Peyer's patch (tissue), 4 donors: ENCODE measurements at regions not wholly inside any gene's neighbourhood (a gene's known extent, or its start where the extent isn't known, plus 50 kb on each side); places are given as distances from the start of the nearest gene placed in this dataset.

Experiments used
- DNase-seq, 3 donors: peaks; one replicate each; pipeline ENCODE4 v3.0.0-alpha.2; 2017 to 2019
- H3K27ac ChIP-seq, 4 donors: fragments of 200-600 bp; sonication (generic); one replicate each; pipeline ENCODE4 v1.5.1; 2016 to 2019
- H3K27me3 ChIP-seq, 2 donors: fragments of 200-600 bp; sonication (generic); one replicate each; pipeline ENCODE4 v1.5.1; 2019
- H3K36me3 ChIP-seq, 3 donors: fragments of 200-600 bp; sonication (generic); one replicate each; pipeline ENCODE4 v1.5.1; 2016 to 2019
- H3K4me1 ChIP-seq, 4 donors: fragments of 200-600 bp; sonication (generic); one replicate each; pipeline ENCODE4 v1.5.1; 2016 to 2019
- H3K4me3 ChIP-seq, 4 donors: fragments of 200-600 bp; sonication (generic); 1 replicate in 3 of 4; 2 replicates in 1 of 4; pipeline ENCODE4 v1.5.1; 2016 to 2019; ENCODE audit warnings: mild to moderate bottlenecking in 1 of 4
- H3K9me3 ChIP-seq, 4 donors: fragments of 200-600 bp; sonication (generic); one replicate each; pipeline ENCODE4 v1.5.1; 2016 to 2019; ENCODE audit warnings: mild to moderate bottlenecking in 1 of 4
- POLR2A ChIP-seq, 2 donors: fragments of 450-650 bp; IDR thresholded peaks; one replicate each; pipeline ENCODE4 v1.5.1; 2017; ENCODE audit warnings: antibody characterized with exemption in 2 of 2, mild to moderate bottlenecking in 2 of 2, moderate library complexity in 2 of 2
- TF ChIP-seq, protein P1 (sequence below), 6 experiments: fragments of 450-650 bp in 4 of 6; fragments of 200-600 bp in 2 of 6; sonication (generic) in 1 of 6; IDR thresholded peaks; one replicate each; pipeline ENCODE4 v1.5.1; 2017 to 2019; ENCODE audit warnings: antibody characterized with exemption in 6 of 6, mild to moderate bottlenecking in 3 of 6, moderate library complexity in 1 of 6

DNA sequence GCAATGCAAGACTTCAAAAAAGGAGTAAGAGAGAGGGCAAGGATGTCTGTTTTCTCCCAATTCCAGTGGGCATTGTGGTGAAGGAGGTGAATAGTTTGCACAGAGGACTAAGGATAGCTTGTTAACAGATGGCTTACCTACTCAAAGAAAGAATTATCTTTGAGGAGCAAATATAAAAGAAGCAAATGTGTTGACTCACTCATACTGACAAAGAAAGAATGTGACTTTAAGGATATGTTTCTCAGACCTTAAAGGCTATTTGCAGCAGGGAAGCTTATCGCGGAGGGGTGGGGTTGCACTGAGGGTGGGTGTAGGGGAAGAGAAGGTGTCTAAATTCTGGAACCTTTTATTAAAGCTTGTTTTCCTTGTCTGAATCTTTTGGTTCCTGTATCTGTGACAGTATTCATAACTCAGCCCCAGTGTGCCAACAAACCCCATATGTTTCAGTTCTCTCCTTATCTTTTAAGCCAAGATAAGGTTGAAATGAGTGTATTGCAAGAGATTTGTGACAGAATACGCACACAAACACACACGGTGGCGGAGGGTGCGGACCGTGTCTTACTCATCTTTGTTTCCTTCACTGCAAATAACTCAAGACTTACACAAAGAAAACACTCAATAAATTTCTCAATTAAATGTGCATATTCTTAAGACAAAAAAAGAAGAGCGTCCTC, 146.4 kb upstream of the ARID2 start:
- no peak overlapping the region for H3K4me3 ChIP-seq
- H3K36me3 ChIP-seq = no peaks in the 10 kb centered on the region

DNA sequence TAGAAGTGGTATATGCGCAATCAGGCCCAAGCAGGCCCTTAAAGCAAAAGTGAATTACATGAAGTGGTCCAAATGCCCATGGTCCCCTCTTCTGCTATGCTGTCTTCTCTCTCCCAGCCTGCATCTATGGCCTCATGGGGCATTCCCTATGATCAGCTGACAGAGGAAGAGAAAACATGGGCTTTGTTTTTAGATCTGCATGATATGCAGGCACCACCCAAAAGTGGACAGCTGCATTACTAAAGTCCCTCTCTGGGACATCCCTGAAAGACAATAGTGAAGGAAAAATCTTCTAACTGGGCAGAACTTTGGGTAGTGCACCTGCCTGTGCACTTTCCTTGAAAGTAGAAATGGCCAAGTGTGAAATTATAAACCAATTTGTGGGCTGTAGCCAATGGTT, 145.2 kb upstream of the ARID2 start:
- H3K4me1 ChIP-seq = peaks cover 0 to 13% (median 2%) of the 10 kb centered on the region in 4 donors
- no peaks in the 10 kb centered on the region for H3K36me3 ChIP-seq
- no peak overlapping the region for H3K27ac ChIP-seq
- no peaks in the 10 kb centered on the region for H3K9me3 ChIP-seq
- TF ChIP-seq POLR2A (IDR thresholded peaks at IDR 0.05) = no peak
- TF ChIP-seq, protein P1, sequence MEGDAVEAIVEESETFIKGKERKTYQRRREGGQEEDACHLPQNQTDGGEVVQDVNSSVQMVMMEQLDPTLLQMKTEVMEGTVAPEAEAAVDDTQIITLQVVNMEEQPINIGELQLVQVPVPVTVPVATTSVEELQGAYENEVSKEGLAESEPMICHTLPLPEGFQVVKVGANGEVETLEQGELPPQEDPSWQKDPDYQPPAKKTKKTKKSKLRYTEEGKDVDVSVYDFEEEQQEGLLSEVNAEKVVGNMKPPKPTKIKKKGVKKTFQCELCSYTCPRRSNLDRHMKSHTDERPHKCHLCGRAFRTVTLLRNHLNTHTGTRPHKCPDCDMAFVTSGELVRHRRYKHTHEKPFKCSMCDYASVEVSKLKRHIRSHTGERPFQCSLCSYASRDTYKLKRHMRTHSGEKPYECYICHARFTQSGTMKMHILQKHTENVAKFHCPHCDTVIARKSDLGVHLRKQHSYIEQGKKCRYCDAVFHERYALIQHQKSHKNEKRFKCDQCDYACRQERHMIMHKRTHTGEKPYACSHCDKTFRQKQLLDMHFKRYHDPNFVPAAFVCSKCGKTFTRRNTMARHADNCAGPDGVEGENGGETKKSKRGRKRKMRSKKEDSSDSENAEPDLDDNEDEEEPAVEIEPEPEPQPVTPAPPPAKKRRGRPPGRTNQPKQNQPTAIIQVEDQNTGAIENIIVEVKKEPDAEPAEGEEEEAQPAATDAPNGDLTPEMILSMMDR (IDR thresholded peaks at IDR 0.05) = no peak
- DNase-seq = no peak
- H3K27me3 ChIP-seq = no peaks in the 10 kb centered on the region
- no peak overlapping the region for H3K4me3 ChIP-seq

More for the DNA sequence above, 146.4 kb upstream of the ARID2 start:
- DNase-seq = peak in 2 of 3 donors; percentile 50 to 52
- peaks cover 0 to 5% (median 2%) of the 10 kb centered on the region in 4 donors for H3K4me1 ChIP-seq
- TF ChIP-seq, protein P1 (IDR thresholded peaks at IDR 0.05) = no peak
- no peak for TF ChIP-seq POLR2A (IDR thresholded peaks at IDR 0.05)
- no peaks in the 10 kb centered on the region for H3K9me3 ChIP-seq
- no peak overlapping the region for H3K27ac ChIP-seq
- H3K27me3 ChIP-seq = no peaks in the 10 kb centered on the region

DNA sequence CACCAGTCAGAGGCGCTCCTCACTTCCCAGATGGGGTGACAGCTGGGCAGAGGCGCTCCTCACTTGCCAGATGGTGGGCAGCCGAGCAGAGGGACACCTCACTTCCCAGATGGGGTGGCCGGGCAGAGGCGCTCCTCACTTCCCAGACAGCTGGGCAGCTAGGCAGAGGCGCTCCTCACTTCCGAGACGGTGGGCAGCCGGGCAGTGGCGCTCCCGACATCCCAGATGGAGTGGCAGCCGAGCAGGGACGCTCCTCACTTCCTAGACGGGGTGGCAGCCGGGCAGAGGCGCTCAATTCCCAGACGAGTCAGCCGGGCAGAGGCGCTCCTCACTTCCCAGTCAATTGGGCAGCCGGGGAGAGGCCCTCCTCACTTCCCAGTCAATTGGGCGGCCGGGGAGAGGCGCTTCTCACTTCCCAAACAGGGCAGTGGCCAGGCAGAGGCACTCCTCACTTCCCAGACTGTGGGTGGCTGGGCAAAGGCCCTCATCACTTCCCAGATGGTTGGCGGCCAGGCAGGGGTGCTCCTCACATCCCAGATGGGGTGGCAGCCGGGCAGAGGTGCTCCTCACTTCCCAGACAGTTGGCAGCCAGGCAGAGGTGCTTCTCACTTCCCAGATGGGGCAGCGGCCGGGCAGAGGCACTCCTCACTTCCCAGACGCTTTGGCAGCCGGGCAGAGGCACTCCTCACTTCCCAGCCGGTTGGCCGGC, 143.8 kb upstream of the ARID2 start:
- Histone ChIP-seq H3K4me3 (no peak overlapping the region), H3K27ac (peak overlapping the region in 1 of 4 donors; percentile 82), H3K27me3 (no peaks in the 10 kb centered on the region), H3K9me3 (no peaks in the 10 kb centered on the region), H3K4me1 (peaks cover 0 to 13% (median 2%) of the 10 kb centered on the region in 4 donors), H3K36me3 (no peaks in the 10 kb centered on the region)
- TF ChIP-seq POLR2A (IDR thresholded peaks at IDR 0.05) = no peak
- TF ChIP-seq, protein P1 (IDR thresholded peaks at IDR 0.05) = no peak
- no peak for DNase-seq

DNA sequence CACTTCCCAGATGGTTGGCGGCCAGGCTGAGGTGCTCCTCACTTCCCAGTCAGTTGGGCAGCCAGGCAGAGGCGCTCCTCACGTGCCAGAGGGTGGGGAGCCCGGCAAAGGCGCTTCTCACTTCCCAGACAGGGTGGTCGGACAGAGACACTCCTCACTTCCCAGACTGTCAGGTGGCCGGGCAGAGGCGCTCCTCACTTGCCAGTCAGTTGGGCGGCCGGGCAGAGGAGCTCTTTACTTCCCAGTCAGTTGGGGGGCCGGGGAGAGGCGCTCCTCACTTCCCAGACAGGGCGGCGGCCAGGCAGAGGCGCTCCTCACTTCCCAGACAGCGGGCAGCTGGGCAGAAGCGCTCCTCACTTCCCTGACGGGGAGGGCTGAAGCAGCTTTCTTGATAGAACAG, 143.0 kb upstream of the ARID2 start:
- Histone ChIP-seq H3K27me3 (no peaks in the 10 kb centered on the region), H3K27ac (peak overlapping the region in 2 of 4 donors; percentile 68 to 82), H3K9me3 (no peaks in the 10 kb centered on the region), H3K4me3 (peak overlapping the region in 1 of 4 donors; percentile 6), H3K4me1 (peaks cover 0 to 17% (median 2%) of the 10 kb centered on the region in 4 donors), H3K36me3 (no peaks in the 10 kb centered on the region)
- peak in 1 of 3 donors; percentile 57 for DNase-seq
- TF ChIP-seq, protein P1 (IDR thresholded peaks at IDR 0.05) = no peak
- TF ChIP-seq POLR2A (IDR thresholded peaks at IDR 0.05) = no peak

DNA sequence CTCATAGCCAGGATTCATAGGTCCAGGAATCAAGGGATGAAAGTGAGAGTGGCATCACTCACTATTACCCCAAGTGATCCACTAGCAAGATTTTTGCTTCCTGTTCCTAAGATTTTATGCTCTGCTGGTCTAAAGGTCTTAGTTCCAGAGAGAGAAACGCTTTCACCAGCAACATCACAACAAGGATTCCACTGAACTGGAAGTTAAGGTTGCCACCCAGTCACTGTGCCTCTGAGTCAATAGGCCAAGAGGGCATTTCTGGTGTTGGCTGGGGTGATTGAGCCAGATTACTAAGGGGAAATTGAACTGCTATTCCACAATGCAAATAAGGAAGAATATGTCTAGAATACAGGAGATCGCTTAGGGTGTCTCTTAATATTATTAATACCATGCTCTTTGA, 142.5 kb upstream of the ARID2 start:
- no peak for TF ChIP-seq POLR2A (IDR thresholded peaks at IDR 0.05)
- TF ChIP-seq, protein P1 (IDR thresholded peaks at IDR 0.05) = no peak
- no peaks in the 10 kb centered on the region for H3K36me3 ChIP-seq
- no peaks in the 10 kb centered on the region for H3K27me3 ChIP-seq
- peak overlapping the region in 3 of 4 donors; percentile 3 to 82 (median 68) for H3K27ac ChIP-seq
- no peak overlapping the region for H3K4me3 ChIP-seq
- peaks cover 0 to 20% (median 2%) of the 10 kb centered on the region in 4 donors for H3K4me1 ChIP-seq
- no peaks in the 10 kb centered on the region for H3K9me3 ChIP-seq
- peak in 2 of 3 donors; percentile 57 to 80 for DNase-seq
